Right atrium auricular region (tissue), 2 donors: ENCODE measurements at regions not wholly inside any gene's neighbourhood (a gene's known extent, or its start where the extent isn't known, plus 50 kb on each side); places are given as distances from the start of the nearest gene placed in this dataset.
"Not testable (repeated sequence)": the region's sequence is repeated elsewhere in the genome, so short reads cannot be mapped to it uniquely, and the experiment has no call there.

Source experiments
- DNase-seq: peaks from one replicate; pipeline ENCODE4 v3.0.0-alpha.2; 2019; ENCODE audit warnings: low spot score
- H3K27ac ChIP-seq, 2 donors: fragments of 200-600 bp; sonication (generic); 1 replicate in 1 of 2; 2 replicates in 1 of 2; pipeline ENCODE4 v1.5.1; 2016 to 2019
- H3K27me3 ChIP-seq, 2 donors: fragments of 200-600 bp; sonication (generic); one replicate each; pipeline versions ENCODE4 v1.5.1 to v1.6.0; 2017 to 2019
- H3K36me3 ChIP-seq: fragments of 200-600 bp; sonication (generic); one replicate; pipeline ENCODE4 v1.5.1; 2016
- H3K4me1 ChIP-seq, 2 donors: fragments of 200-600 bp; sonication (generic); one replicate each; pipeline versions ENCODE4 v1.5.1 to v1.6.0; 2017 to 2019
- H3K4me3 ChIP-seq, 2 donors: fragments of 200-600 bp; sonication (generic); 1 replicate in 1 of 2; 2 replicates in 1 of 2; pipeline ENCODE4 v1.5.1; 2017 to 2019; ENCODE audit warnings: mild to moderate bottlenecking in 1 of 2, moderate library complexity in 1 of 2
- H3K9me3 ChIP-seq, 2 donors: fragments of 200-600 bp; sonication (generic); one replicate each; pipeline ENCODE4 v1.5.1; 2019
- CTCF ChIP-seq, 2 donors: fragments of 200-600 bp; sonication (generic); IDR thresholded peaks; one replicate each; pipeline ENCODE4 v1.5.1; 2019; ENCODE audit warnings: antibody characterized with exemption in 2 of 2

DNA sequence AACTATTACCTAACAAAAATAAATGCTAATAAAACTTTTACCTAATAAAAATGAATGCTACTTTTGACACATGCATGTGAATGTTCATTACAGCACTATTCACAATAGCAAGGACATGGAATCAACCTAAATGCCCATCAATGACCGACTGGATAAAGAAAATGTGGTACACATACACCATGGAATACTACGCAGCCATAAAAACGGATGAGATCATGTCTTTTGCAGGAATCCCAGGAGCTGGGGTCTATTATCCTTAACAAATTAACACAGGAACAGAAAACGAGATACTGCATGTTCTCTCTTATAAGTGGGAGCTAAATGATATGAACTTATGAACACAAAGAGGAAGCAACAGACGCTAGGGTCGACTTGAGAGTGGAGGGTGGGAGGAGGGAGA, 88.1 kb upstream of the FAM204A start:
- Histone ChIP-seq H3K36me3 (no peaks in the 10 kb centered on the region), H3K4me3 (no peak overlapping the region)
- no peak for DNase-seq

DNA sequence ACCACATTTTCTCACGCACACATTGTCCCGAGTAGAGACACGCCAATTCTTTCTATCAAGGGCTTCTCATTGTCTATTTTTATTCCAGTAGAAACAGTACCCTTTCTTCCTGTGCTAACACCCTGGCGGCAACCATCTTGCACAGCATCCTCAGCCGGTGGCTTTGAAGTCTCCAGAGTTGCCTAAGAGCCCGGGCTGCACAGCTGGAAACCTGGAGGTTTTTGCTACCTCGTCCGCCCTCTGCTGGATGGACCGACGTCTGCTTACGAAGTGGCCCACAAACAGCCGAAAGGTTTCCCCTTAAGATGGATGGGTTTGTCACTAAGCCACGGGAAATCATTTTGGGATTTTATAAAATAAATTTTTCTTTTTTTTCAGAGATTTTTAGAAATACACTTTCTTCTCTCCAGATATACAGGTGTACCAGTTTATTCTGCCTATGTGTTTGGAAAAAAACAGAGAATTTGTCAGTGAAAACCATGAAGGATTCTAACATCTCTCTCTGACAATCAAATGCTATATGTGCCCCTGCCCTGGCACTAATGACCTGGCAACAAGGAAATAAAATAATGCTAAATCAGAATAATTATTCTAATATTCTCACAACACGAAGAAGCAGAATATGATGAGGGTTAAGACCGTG, 81.8 kb upstream of the FAM204A start:
- DNase-seq, result peak; percentile 88
- peak; percentile 44 to 62 for TF ChIP-seq CTCF (IDR thresholded peaks at IDR 0.05)
- no peak overlapping the region for H3K27ac ChIP-seq
- no peaks in the 10 kb centered on the region for H3K9me3 ChIP-seq
- no peaks in the 10 kb centered on the region for H3K4me1 ChIP-seq
- no peak overlapping the region for H3K4me3 ChIP-seq
- no peaks in the 10 kb centered on the region for H3K36me3 ChIP-seq
- no peaks in the 10 kb centered on the region for H3K27me3 ChIP-seq

More for the DNA sequence above, 88.1 kb upstream of the FAM204A start:
- Histone ChIP-seq H3K27ac (no peak overlapping the region), H3K4me1 (no peaks in the 10 kb centered on the region), H3K9me3 (no peaks in the 10 kb centered on the region), H3K27me3 (no peaks in the 10 kb centered on the region)
- TF ChIP-seq CTCF (IDR thresholded peaks at IDR 0.05), result no peak

DNA sequence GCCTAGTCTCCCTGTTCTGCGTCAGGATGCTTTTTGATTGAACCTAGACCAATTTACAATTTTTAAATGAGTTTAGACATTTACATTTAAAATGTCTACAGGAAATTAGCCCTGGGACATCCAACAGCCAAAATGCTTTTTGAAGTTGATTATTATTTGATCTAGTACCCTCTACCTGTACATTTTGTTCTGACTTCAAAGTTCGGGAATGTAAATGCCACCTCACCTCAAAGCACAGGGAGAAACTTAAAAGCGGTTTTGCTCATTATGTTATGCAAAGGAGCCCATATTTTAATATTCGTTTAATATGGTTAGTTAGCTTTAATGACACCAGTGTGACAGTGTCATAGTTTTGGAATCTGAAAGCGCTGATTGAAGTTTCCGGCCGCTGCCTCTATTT, 80.1 kb upstream of the FAM204A start:
- H3K27ac ChIP-seq, result no peak overlapping the region
- no peak overlapping the region for H3K4me3 ChIP-seq
- no peaks in the 10 kb centered on the region for H3K36me3 ChIP-seq
- no peaks in the 10 kb centered on the region for H3K4me1 ChIP-seq
- H3K9me3 ChIP-seq, result no peaks in the 10 kb centered on the region
- no peaks in the 10 kb centered on the region for H3K27me3 ChIP-seq
- DNase-seq, result no peak
- TF ChIP-seq CTCF (IDR thresholded peaks at IDR 0.05), result no peak

- H3K4me3 ChIP-seq, H3K9me3 ChIP-seq, H3K36me3 ChIP-seq, H3K27ac ChIP-seq, H3K4me1 ChIP-seq, DNase-seq, H3K27me3 ChIP-seq: not testable (repeated sequence)
These were observed 77.9 kb upstream of the FAM204A start for GRCh38 chr10:118420049-118420448.

- H3K9me3 ChIP-seq, result no peaks in the 10 kb centered on the region
- H3K4me1 ChIP-seq, result no peaks in the 10 kb centered on the region
- H3K36me3 ChIP-seq, result no peaks in the 10 kb centered on the region
- no peaks in the 10 kb centered on the region for H3K27me3 ChIP-seq
- no peak overlapping the region for H3K4me3 ChIP-seq
- no peak overlapping the region for H3K27ac ChIP-seq
- DNase-seq, result peak; percentile 67
- no peak for TF ChIP-seq CTCF (IDR thresholded peaks at IDR 0.05)
These were observed 70.8 kb upstream of the FAM204A start for GRCh38 chr10:118412932-118413331.

- Histone ChIP-seq H3K9me3 (no peaks in the 10 kb centered on the region), H3K27ac (no peak overlapping the region), H3K27me3 (no peaks in the 10 kb centered on the region), H3K4me3 (no peak overlapping the region), H3K36me3 (no peaks in the 10 kb centered on the region), H3K4me1 (no peaks in the 10 kb centered on the region)
- DNase-seq, result no peak
- no peak for TF ChIP-seq CTCF (IDR thresholded peaks at IDR 0.05)
These were observed 70.1 kb upstream of the FAM204A start for GRCh38 chr10:118412132-118412760.
